Neuronal stem cell (in vitro differentiated cells): ENCODE measurements at regions not wholly inside any gene's neighbourhood (a gene's known extent, or its start where the extent isn't known, plus 50 kb on each side); places are given as distances from the start of the nearest gene placed in this dataset.

Source experiments
- DNase-seq: peaks from one replicate; pipeline ENCODE4 v3.0.0-alpha.2; 2013; ENCODE audit warnings: low spot score
- H2AFZ ChIP-seq: one replicate; pipeline ENCODE4 v1.6.1; 2013; ENCODE audit warnings: mild to moderate bottlenecking, low read length, inconsistent platforms
- H2AK5ac ChIP-seq: 2 replicates; pipeline ENCODE4 v1.6.1; 2013; ENCODE audit warnings: low read depth, mild to moderate bottlenecking, inconsistent platforms, low read length, moderate library complexity, mixed read lengths
- H2BK120ac ChIP-seq: 2 replicates; pipeline ENCODE4 v1.6.1; 2013; ENCODE audit warnings: low read depth, mild to moderate bottlenecking, inconsistent platforms, low read length, moderate library complexity, mixed read lengths
- H2BK12ac ChIP-seq: one replicate; pipeline ENCODE4 v1.6.1; 2013; ENCODE audit warnings: low read length, inconsistent platforms
- H2BK15ac ChIP-seq: 2 replicates; pipeline ENCODE4 v1.6.1; 2013; ENCODE audit warnings: mild to moderate bottlenecking, low read length, inconsistent platforms, mixed read lengths
- H2BK5ac ChIP-seq: one replicate; pipeline ENCODE4 v1.6.1; 2013; ENCODE audit warnings: inconsistent platforms, mild to moderate bottlenecking, low read length, moderate library complexity
- H3K14ac ChIP-seq: one replicate; pipeline ENCODE4 v1.6.1; 2013; ENCODE audit warnings: low read length, inconsistent platforms
- H3K18ac ChIP-seq: 2 replicates; pipeline ENCODE4 v1.6.1; 2013; ENCODE audit warnings: low read length, inconsistent platforms
- H3K23ac ChIP-seq: 2 replicates; pipeline ENCODE4 v1.6.1; 2013; ENCODE audit warnings: low read depth, mild to moderate bottlenecking, mixed read lengths, low read length, inconsistent platforms; ENCODE audit not compliant: poor library complexity
- H3K27ac ChIP-seq: replicated peaks from 3 replicates; pipeline ENCODE4 v1.5.1; 2013; ENCODE audit warnings: low read length, inconsistent platforms
- H3K27me3 ChIP-seq, 3 experiments: 2 replicates each; pipeline ENCODE4 v1.6.1; 2013; ENCODE audit warnings: low read length in 3 of 3, mild to moderate bottlenecking in 2 of 3, inconsistent platforms in 1 of 3, low read depth in 1 of 3, mixed read lengths in 1 of 3, moderate library complexity in 1 of 3; ENCODE audit not compliant: control insufficient read depth in 3 of 3, insufficient read depth in 3 of 3
- H3K36me3 ChIP-seq, 2 donors: replicated peaks in 1 of 2; 2 replicates each; pipeline ENCODE4 v1.6.1; 2013; ENCODE audit warnings: low read length in 2 of 2; ENCODE audit not compliant: control insufficient read depth in 2 of 2, insufficient read depth in 2 of 2
- H3K4ac ChIP-seq: 2 replicates; pipeline ENCODE4 v1.6.1; 2013; ENCODE audit warnings: inconsistent platforms, mild to moderate bottlenecking, low read length, moderate library complexity
- H3K4me1 ChIP-seq, 2 donors: 1 replicate in 1 of 2; 2 replicates in 1 of 2; pipeline ENCODE4 v1.6.1; 2013; ENCODE audit warnings: low read length in 2 of 2, low read depth in 1 of 2; ENCODE audit not compliant: control insufficient read depth in 2 of 2, insufficient read depth in 1 of 2
- H3K4me2 ChIP-seq: one replicate; pipeline ENCODE4 v1.6.1; 2013; ENCODE audit warnings: mild to moderate bottlenecking, low read length, inconsistent platforms; ENCODE audit not compliant: insufficient read depth, poor library complexity, severe bottlenecking
- H3K4me3 ChIP-seq, 2 donors: 2 replicates each; pipeline ENCODE4 v1.5.1; 2013; ENCODE audit warnings: low read length in 2 of 2, mild to moderate bottlenecking in 2 of 2, inconsistent platforms in 1 of 2, moderate library complexity in 1 of 2
- H3K79me1 ChIP-seq: one replicate; pipeline ENCODE4 v1.6.1; 2013; ENCODE audit warnings: low read depth, mild to moderate bottlenecking, inconsistent platforms, low read length, moderate library complexity
- H3K9ac ChIP-seq: one replicate; pipeline ENCODE4 v1.6.1; 2013; ENCODE audit warnings: mild to moderate bottlenecking, low read depth, low read length, inconsistent platforms; ENCODE audit not compliant: poor library complexity
- H3K9me3 ChIP-seq, 2 donors: replicated peaks in 1 of 2; 2 replicates each; pipeline versions ENCODE3 to v1.6.1; 2013; ENCODE audit warnings: low read length in 2 of 2, mild to moderate bottlenecking in 2 of 2, inconsistent platforms in 1 of 2, low read depth in 1 of 2, mixed read lengths in 1 of 2, moderate library complexity in 1 of 2; ENCODE audit not compliant: control insufficient read depth in 2 of 2, insufficient read depth in 1 of 2
- H4K8ac ChIP-seq: one replicate; pipeline ENCODE4 v1.6.1; 2013; ENCODE audit warnings: low read depth, mild to moderate bottlenecking, inconsistent platforms, low read length, moderate library complexity
- H4K91ac ChIP-seq: one replicate; pipeline ENCODE4 v1.6.1; 2013; ENCODE audit warnings: low read length, low read depth, mild to moderate bottlenecking, inconsistent platforms; ENCODE audit not compliant: poor library complexity
- WGBS, 2 donors: extraction: QIAGEN DNeasy Blood & Tissue Kit; methylation state at CpG; one replicate each; pipeline ENCODE4 v1.1.7; 2013; ENCODE audit warnings: missing lambda C conversion rate in 2 of 2, mixed read lengths in 1 of 2; ENCODE audit not compliant: insufficient read length in 2 of 2, insufficient replicate concordance in 1 of 2; ENCODE audit errors: extremely low coverage in 2 of 2; 5-methylcytosine and 5-hydroxymethylcytosine counted together

GRCh38 chr5:56349461-56349860 lies 116.3 kb upstream of the ANKRD55 start:
- no CpG with 5 or more reads among the region's 5 CpGs for WGBS, 2 donors
- Histone ChIP-seq H3K36me3 (no peaks in the 10 kb centered on the region), H3K23ac (no peak overlapping the region), H3K4ac (no peak overlapping the region), H2BK15ac (no peak overlapping the region), H4K8ac (no peak overlapping the region), H3K18ac (no peak overlapping the region), H3K27me3 (no peaks in the 10 kb centered on the region), H3K4me3 (no peak overlapping the region), H3K27ac (no peak overlapping the region), H2BK120ac (no peak overlapping the region), H3K14ac (no peak overlapping the region), H3K4me2 (no peak overlapping the region), H3K9ac (no peak overlapping the region), H2AFZ (no peak overlapping the region), H2AK5ac (no peak overlapping the region), H3K4me1 (peaks cover 0 to 2% of the 10 kb centered on the region in 2 donors), H2BK12ac (no peak overlapping the region), H3K9me3 (no peaks in the 10 kb centered on the region), H2BK5ac (no peak overlapping the region), H4K91ac (no peak overlapping the region), H3K79me1 (no peaks in the 10 kb centered on the region)
- DNase-seq: no peak

DNA sequence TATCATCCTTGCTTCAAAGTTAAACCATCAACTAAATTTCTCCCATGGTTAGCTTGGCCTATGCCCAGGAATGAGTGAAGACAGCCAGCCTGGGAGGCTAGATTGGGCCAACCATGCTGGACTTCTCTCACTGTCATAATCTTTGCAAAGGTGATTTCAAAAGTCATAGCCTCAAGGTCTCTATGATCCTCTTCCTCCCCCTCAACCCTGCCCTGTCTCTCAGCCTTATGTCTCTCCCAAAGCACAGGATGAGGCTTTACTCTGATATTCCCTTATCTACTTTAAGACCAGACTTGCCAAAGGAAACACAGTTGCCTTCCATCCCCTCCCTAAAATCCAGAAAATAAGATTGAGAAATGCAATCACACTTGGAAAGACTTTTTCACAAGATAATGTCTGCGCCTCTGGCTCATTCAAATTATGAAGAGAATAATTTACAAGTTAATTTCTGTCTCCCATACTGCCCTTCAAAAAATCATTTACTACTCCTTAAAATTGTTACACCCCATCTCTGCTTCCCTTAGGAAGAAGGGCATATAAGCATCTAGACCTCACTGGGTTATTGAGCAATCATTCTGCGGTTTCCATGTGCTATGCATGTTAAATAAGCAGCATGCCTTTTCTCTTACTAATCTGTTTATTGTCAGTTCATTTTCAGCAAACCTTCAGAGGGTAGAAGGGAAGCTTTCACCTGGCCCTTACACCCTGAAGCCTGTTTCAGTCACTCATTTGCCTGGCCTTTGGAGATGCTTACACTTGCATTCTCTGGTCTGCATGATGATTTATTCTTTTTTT lies 113.8 kb upstream of the ANKRD55 start:
- Histone ChIP-seq H2BK5ac (no peak overlapping the region), H3K4me2 (no peak overlapping the region), H3K4me1 (peaks cover 0 to 2% of the 10 kb centered on the region in 2 donors), H3K14ac (no peak overlapping the region), H3K23ac (no peak overlapping the region), H3K79me1 (no peaks in the 10 kb centered on the region), H2BK120ac (no peak overlapping the region), H3K36me3 (no peaks in the 10 kb centered on the region), H3K27ac (no peak overlapping the region), H3K4ac (no peak overlapping the region), H3K4me3 (no peak overlapping the region), H3K18ac (no peak overlapping the region), H4K91ac (no peak overlapping the region), H2BK15ac (no peak overlapping the region), H2BK12ac (no peak overlapping the region), H3K9ac (no peak overlapping the region), H2AFZ (no peak overlapping the region), H3K27me3 (no peaks in the 10 kb centered on the region), H3K9me3 (peaks cover 0 to 2% of the 10 kb centered on the region in 2 donors), H2AK5ac (no peak overlapping the region), H4K8ac (no peak overlapping the region)
- no peak for DNase-seq
- no CpG with 5 or more reads among the region's 2 CpGs for WGBS, 2 donors

GRCh38 chr5:56346044-56346710 lies 113.0 kb upstream of the ANKRD55 start:
- Histone ChIP-seq H3K14ac (no peak overlapping the region), H2BK120ac (no peak overlapping the region), H3K4ac (no peak overlapping the region), H3K36me3 (no peaks in the 10 kb centered on the region), H3K4me2 (no peak overlapping the region), H3K9me3 (peaks cover 0 to 2% of the 10 kb centered on the region in 2 donors), H3K23ac (no peak overlapping the region), H2BK15ac (no peak overlapping the region), H3K18ac (no peak overlapping the region), H3K9ac (no peak overlapping the region), H4K91ac (no peak overlapping the region), H2BK12ac (no peak overlapping the region), H3K4me1 (peaks cover 0 to 2% of the 10 kb centered on the region in 2 donors), H2AFZ (no peak overlapping the region), H3K4me3 (no peak overlapping the region), H4K8ac (no peak overlapping the region), H3K27me3 (no peaks in the 10 kb centered on the region), H2BK5ac (no peak overlapping the region), H2AK5ac (no peak overlapping the region), H3K27ac (no peak overlapping the region), H3K79me1 (no peaks in the 10 kb centered on the region)
- no peak for DNase-seq
- no CpG with 5 or more reads among the region's 5 CpGs for WGBS, 2 donors

DNA sequence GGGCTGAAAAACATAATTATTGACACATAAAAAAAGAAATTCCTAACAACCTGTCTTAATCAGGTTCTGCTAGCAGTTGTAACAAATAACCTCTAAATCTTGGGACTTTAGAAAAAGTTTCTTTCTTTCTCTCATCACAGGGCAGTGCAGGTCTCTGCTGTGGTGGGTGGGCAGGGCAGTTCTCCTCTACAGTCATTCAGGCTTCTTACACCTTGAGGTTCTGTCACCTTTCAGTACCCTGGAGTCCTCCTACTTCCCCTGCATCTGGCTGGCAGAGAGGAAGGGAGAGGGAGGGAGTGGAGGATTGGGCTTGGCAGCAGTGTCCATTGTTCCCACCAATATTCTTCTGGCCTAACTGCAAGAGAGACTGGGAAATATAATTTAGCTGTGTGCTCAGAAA lies 112.2 kb upstream of the ANKRD55 start:
- Histone ChIP-seq H3K4me1 (peaks cover 0 to 2% of the 10 kb centered on the region in 2 donors), H3K18ac (no peak overlapping the region), H2BK12ac (no peak overlapping the region), H3K4ac (no peak overlapping the region), H3K36me3 (no peaks in the 10 kb centered on the region), H3K14ac (no peak overlapping the region), H2BK15ac (no peak overlapping the region), H3K27me3 (no peaks in the 10 kb centered on the region), H2BK120ac (no peak overlapping the region), H2AFZ (no peak overlapping the region), H3K23ac (no peak overlapping the region), H3K9me3 (peaks cover 0 to 2% of the 10 kb centered on the region in 2 donors), H2BK5ac (no peak overlapping the region), H3K9ac (no peak overlapping the region), H3K4me2 (no peak overlapping the region), H4K8ac (no peak overlapping the region), H2AK5ac (no peak overlapping the region), H3K4me3 (no peak overlapping the region), H3K79me1 (no peaks in the 10 kb centered on the region), H4K91ac (no peak overlapping the region), H3K27ac (no peak overlapping the region)
- DNase-seq: no peak
